HG02759 (cell line): ENCODE measurements at regions not wholly inside any gene's neighbourhood (a gene's known extent, or its start where the extent isn't known, plus 50 kb on each side); places are given as distances from the start of the nearest gene placed in this dataset.
"Not testable (repeated sequence)": the region's sequence is repeated elsewhere in the genome, so short reads cannot be mapped to it uniquely, and the experiment has no call there.

ENCODE experiments used
- ATAC-seq: cut with Tn5 transposase; IDR thresholded peaks from one replicate; pipeline ENCODE4 v1.9.1; 2021; ENCODE audit warnings: mild to moderate bottlenecking, moderate library complexity; ENCODE audit not compliant: unreplicated experiment

GRCh38 chr1:197985351-197985750 is 68.2 kb downstream of the LHX9 start:
- no peak for ATAC-seq

- no peak for ATAC-seq
Observed at GRCh38 chr1:197986817-197987216, 69.6 kb downstream of the LHX9 start.

- no peak for ATAC-seq
Observed at GRCh38 chr1:197987294-197987693, 70.1 kb downstream of the LHX9 start.

- ATAC-seq: not testable (repeated sequence)
Observed at GRCh38 chr1:197988581-197988980, 71.4 kb downstream of the LHX9 start.

DNA sequence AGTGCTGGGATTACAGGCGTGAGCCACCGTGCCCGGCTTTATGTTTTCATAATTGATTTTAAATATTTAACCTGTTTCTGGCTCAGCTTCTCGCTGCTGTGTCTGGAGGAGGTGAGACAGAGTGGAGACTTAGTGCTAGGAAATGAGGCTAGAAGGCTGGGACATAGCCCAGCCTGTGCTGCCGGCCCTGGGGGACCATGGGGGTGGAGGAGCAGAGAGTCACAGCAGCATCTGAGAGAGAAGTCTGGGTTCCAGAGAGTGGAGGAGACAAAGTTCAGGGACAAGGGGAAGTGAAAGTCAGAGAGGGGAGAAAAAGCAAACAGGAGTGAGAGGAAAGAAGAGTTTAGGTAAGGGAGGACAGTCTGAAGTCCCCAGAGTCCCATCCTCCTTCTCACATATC is 71.9 kb downstream of the LHX9 start:
- ATAC-seq: no peak

- no peak for ATAC-seq
Observed at GRCh38 chr1:197991594-197991993, 74.4 kb downstream of the LHX9 start.

- ATAC-seq: no peak
Observed at GRCh38 chr1:197994907-197995407, 77.8 kb downstream of the LHX9 start.

DNA sequence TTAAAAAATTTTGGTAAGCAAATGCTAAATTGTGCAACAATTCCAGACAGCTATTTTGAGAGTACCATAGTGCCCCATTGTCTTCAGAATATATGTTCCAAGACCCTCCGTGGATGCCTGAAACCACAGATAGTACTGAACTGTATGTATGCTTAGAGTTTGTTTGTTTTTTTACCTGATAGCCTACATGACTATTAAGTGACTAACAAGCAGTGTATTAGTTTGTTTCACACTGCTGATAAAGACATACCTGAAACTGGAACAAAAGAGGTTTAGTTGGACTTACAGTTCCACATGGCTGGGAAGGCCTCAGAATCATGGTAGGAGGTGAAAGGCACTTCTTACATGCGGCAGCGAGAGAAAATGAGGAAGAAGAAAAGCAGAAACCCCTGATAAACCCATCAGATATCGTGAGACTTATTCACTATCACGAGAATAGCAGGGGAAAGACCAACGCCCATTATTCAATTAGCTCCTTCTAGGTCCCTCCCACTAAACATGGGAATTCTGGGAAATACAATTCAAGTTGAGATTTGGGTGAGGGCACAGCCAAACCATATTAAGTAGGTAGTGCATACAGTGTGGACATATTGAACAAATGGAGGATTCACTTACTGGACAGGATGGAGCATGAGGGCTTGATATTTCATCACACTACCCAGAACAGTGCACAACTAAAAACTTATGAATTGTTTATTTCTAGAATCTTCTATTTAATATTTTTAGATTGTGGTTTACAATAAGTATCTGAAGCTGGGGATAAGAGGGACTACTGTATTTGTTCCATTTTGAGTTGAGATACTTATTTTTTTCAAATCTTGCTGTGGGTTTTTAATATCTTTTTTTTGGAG is 78.5 kb downstream of the LHX9 start:
- ATAC-seq: no peak

DNA sequence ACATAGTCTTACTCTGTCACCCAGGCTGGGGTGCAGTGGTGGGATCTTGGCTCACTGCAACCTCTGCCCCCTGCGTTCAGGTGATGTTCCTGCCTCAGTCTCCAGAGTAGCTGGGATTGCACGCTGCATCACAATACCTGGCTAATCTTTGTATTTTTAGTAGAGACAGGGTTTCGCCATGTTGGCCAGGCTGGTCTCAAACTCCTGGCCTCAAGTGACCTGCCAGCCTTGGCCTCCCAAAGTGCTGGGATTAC is 79.0 kb downstream of the LHX9 start:
- ATAC-seq: not testable (repeated sequence)

DNA sequence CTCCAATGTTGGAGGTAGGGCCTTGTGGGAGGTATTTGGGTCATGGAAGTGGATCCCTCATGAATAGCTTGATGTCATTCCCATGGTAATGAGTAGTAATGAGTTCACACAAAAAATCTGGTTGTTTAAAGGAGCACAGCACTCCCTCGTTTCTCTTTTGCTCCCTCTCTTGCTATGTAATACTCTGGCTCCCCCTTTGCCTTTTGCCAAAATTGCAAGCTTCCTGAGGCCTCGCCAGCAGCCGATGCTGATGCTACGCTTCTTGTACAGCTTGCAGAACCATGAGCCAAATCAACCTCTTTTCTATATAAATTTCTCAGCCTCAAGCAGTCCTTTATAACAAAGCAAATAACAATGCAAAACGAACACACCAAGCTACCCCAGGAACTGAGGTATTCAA is 80.9 kb downstream of the LHX9 start:
- no peak for ATAC-seq

DNA sequence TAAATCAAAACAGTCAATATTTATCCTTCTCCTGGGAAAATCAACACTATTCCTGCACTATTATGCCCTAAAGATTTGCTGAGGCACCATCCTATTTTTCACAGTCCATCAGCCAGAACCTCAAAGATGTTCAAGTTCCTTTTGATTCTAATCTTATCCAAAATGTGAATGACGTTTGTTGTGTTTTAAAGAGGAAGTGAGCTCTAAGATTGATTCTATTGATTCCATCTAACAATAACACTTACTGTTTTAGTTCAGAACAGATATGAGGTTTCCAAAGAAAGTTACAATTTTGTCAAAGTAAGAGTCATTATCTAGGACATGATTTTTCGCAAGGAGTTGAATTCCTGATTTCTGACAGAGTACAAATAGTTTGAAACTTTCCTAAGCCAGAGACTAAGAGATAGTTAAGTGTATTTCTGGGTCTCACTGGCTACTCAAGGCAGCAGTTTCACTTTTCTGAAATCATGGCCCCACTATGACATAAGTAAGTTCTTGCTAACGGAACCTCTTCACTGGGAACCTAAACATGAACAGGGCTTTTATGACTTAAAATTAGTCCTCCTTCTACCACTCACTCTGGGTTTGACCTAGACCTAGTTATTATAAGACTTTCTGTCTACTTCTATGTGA is 84.7 kb downstream of the LHX9 start:
- ATAC-seq: no peak

DNA sequence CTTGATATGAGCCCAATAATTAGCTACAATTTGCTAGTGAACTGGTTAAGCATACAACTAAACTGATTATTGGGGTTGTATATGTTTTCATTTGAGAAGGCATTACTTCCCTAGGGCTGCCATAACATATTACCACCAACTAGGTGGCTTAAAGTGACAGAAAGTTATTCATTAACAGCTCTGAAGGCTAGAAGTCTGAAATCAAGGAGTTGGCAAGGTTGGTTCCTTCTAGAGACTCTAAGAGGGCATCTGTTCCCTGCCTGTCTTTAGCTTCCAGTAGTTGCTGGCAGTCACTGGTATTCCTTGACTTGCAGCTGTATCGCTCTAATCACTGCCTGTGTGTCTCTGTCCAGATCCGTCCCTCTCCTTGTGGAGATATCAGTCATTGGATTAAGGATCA is 86.3 kb downstream of the LHX9 start:
- ATAC-seq: no peak

DNA sequence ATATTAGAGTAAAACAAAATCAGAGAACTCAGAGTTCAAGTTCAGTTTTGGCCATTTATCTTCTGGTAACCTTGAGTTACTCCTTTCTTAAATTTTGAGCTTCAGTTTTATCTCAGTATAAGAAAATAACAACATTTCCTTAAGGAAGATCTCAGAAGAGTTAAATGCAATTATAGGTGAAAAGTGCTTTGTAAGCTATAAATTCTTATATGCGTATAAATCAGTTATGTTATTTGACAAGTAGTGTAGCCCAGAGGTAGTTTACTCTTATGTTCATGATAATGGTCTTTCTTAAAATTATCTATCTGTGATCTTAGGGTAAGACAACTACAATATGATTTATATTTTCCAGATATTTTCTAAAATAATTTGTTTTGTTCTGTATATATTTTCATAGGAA is 89.8 kb downstream of the LHX9 start:
- ATAC-seq: no peak

DNA sequence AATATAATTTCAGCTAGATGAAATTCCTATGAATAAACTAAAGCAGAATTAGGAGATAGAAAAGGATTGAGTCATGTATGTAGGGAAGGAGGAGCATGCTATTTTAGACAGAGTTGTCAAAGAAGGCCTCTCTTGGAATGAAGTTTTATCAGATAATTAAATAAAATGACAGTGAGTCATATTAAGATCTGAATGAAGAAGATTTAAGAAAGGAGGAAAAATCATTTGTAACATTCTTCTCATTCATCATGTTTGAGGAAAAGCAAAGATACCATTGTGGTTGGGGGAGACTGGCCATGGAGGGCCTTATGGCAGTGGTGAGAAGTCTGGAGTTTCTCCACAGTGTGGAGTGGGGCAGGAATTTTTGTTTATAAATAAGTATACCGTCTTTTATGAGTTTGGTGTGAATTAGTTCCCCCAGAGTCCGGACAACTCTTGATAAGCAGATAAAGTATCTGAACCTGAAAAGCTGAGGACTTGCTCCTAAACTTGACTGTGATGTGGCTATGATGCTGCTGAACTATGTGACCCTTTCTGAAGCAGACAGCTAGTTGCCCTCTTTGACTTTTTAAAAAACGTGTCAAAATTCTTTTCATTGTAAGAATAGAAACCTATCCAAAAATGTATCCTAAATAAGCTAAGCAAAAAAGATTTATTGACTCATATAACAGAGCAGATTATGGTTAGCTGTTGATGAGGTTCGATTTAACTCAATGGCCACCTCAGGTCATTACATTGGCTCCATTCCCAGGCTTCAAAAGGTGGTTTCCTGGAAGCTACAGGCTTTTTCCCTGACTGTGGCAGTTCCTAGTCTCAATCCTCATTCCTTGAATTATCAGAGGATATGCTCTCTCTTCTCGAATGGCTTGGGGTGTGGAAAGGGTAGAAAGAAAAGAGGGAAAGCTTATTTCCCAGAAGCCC is 90.8 kb downstream of the LHX9 start:
- ATAC-seq: no peak

DNA sequence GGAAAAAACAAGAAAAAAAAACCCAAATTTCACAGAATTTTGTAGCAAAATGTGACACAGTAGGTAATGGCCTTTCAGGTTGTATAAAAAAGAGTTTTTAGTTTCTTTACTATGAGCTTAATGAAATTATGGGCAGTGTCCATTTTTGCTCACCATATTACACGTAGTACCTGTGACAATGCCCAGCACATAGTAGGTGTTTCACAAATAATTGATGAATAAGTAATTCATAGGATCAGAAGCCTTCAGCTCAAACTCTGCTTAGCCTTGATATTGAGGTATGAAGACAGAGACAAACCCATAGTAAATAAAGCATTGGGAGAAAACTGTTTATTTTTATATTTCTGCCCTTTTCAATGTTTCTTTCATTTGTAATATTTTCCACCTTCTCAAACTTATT is 97.2 kb downstream of the LHX9 start:
- ATAC-seq: no peak

GRCh38 chr1:198015309-198015708 is 98.1 kb downstream of the LHX9 start:
- ATAC-seq: no peak

GRCh38 chr1:198018529-198018928 is 101.4 kb downstream of the LHX9 start:
- no peak for ATAC-seq

DNA sequence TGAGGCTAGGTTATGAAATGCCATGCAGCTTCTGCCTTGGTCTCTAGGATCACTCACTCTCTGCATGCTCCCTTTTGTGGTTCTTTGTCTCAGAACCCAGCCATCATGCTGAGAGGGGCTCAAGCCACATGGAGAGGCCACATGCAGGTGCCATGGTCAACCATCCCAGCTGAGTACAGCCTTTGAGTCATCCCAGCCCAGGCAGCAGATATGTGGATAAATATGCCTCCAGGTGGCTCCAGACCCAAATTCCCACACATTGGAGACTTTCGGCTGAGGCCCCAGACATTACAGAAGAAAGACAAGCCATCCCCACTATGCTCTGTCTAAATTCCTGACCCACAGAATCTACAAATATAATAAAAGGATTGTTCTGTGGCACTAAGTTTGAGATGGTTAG is 102.0 kb downstream of the LHX9 start:
- no peak for ATAC-seq

- no peak for ATAC-seq
Observed at GRCh38 chr1:198024336-198024735, 107.2 kb downstream of the LHX9 start.

DNA sequence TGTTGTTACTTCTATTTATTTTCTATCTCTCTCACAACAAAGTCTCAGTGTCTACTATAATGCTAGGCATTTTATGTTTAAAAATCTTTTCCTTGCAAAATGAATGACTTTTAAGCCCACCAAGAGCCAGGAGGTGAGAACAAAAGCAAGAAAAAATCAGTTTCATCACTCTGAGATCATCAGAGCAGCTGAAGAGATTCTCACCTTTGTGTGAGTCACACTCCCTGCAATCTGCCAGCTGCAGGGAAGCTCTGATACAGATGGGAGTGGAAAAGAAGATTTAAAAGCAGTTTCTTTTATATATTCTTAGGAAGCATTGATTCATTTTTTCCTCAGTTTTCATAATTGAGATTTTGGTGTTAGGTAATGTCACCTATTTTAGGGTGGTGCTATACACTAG is 107.6 kb downstream of the LHX9 start:
- no peak for ATAC-seq

GRCh38 chr1:198030682-198031081 is 113.5 kb downstream of the LHX9 start:
- no peak for ATAC-seq

DNA sequence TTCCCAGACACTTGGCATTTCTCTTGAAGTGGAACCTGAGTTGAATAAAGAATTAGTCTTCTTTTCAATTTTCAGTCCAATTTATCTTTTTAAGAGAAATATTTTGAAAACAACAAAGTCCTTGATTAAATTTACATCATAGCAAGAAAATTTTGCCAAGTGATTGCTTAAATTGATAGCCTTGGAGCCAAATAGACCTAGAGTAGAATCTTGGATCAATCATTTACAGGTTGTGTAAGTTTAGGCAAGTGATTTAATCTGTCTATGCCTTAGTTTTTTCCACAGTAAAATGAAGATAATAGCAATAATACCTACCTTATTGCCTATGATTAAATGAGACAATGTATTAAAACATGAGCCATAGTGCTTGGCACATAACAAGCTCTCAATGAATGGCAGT is 113.9 kb downstream of the LHX9 start:
- ATAC-seq: no peak
